NCI-H774 (cell line): ENCODE measurements at regions not wholly inside any gene's neighbourhood (a gene's known extent, or its start where the extent isn't known, plus 50 kb on each side); places are given as distances from the start of the nearest gene placed in this dataset.
"Not testable (repeated sequence)": the region's sequence is repeated elsewhere in the genome, so short reads cannot be mapped to it uniquely, and the experiment has no call there.

Experiments
- DNase-seq: peaks from one replicate; lab custom pipeline; 2025; lab: John Stamatoyannopoulos, UW

- no peak for DNase-seq
These were observed 130.4 kb upstream of the MPHOSPH6 start for GRCh38 chr16:82300374-82300951.

GRCh38 chr16:82298472-82298871 lies 128.4 kb upstream of the MPHOSPH6 start:
- DNase-seq: no peak

- no peak for DNase-seq
These were observed 125.5 kb upstream of the MPHOSPH6 start for GRCh38 chr16:82295290-82296201.

GRCh38 chr16:82293671-82294070 lies 123.6 kb upstream of the MPHOSPH6 start:
- DNase-seq: no peak

- no peak for DNase-seq
These were observed 117.9 kb upstream of the MPHOSPH6 start for GRCh38 chr16:82287937-82288336.

GRCh38 chr16:82282662-82283061 lies 112.6 kb upstream of the MPHOSPH6 start:
- no peak for DNase-seq

GRCh38 chr16:82281544-82281943 lies 111.5 kb upstream of the MPHOSPH6 start:
- no peak for DNase-seq

- DNase-seq: no peak
These were observed 110.8 kb upstream of the MPHOSPH6 start for GRCh38 chr16:82280867-82281266.

- not testable (repeated sequence) for DNase-seq
These were observed 105.3 kb upstream of the MPHOSPH6 start for GRCh38 chr16:82275349-82275748.

- DNase-seq: no peak
These were observed 101.6 kb upstream of the MPHOSPH6 start for GRCh38 chr16:82271636-82272035.

- not testable (repeated sequence) for DNase-seq
These were observed 97.7 kb upstream of the MPHOSPH6 start for GRCh38 chr16:82267675-82268074.

GRCh38 chr16:82265809-82266208 lies 95.8 kb upstream of the MPHOSPH6 start:
- DNase-seq: no peak

- no peak for DNase-seq
These were observed 94.7 kb upstream of the MPHOSPH6 start for GRCh38 chr16:82264756-82265155.

GRCh38 chr16:82263521-82264143 lies 93.6 kb upstream of the MPHOSPH6 start:
- no peak for DNase-seq

GRCh38 chr16:82262244-82262643 lies 92.2 kb upstream of the MPHOSPH6 start:
- no peak for DNase-seq

GRCh38 chr16:82260212-82260795 lies 90.3 kb upstream of the MPHOSPH6 start:
- DNase-seq: no peak

- DNase-seq: no peak
These were observed 89.7 kb upstream of the MPHOSPH6 start for GRCh38 chr16:82259731-82260130.

- DNase-seq: no peak
These were observed 88.0 kb upstream of the MPHOSPH6 start for GRCh38 chr16:82257990-82258389.

- no peak for DNase-seq
These were observed 82.6 kb upstream of the MPHOSPH6 start for GRCh38 chr16:82252582-82252981.

- DNase-seq: no peak
These were observed 78.7 kb upstream of the MPHOSPH6 start for GRCh38 chr16:82248677-82249076.

- no peak for DNase-seq
These were observed 78.1 kb upstream of the MPHOSPH6 start for GRCh38 chr16:82248012-82248656.

GRCh38 chr16:82242201-82242600 lies 72.2 kb upstream of the MPHOSPH6 start:
- DNase-seq: no peak
